ENCODE measurements at regions not wholly inside any gene's neighbourhood (a gene's known extent, or its start where the extent isn't known, plus 50 kb on each side); places are given as distances from the start of the nearest gene placed in this dataset.
"Not testable (repeated sequence)": the region's sequence is repeated elsewhere in the genome, so short reads cannot be mapped to it uniquely, and the experiment has no call there.

- DNase-seq (ENCODE audit: low read depth): no peak
Observed at GRCh38 chr6:155837474-155837873, 381.8 kb upstream of the NOX3 start.

- no peak for DNase-seq (ENCODE audit: low read depth)
Observed at GRCh38 chr6:155832596-155832995, 377.0 kb upstream of the NOX3 start.

- DNase-seq (ENCODE audit: low read depth): no peak
Observed at GRCh38 chr6:155830531-155830930, 374.9 kb upstream of the NOX3 start.

GRCh38 chr6:155829646-155830045 is 374.0 kb upstream of the NOX3 start:
- DNase-seq (ENCODE audit: low read depth): no peak

GRCh38 chr6:155828989-155829388 is 373.4 kb upstream of the NOX3 start:
- DNase-seq (ENCODE audit: low read depth): no peak

GRCh38 chr6:155818698-155819097 is 363.1 kb upstream of the NOX3 start:
- no peak for DNase-seq (ENCODE audit: low read depth)

GRCh38 chr6:155813548-155813947 is 357.9 kb upstream of the NOX3 start:
- no peak for DNase-seq (ENCODE audit: low read depth)

GRCh38 chr6:155807243-155807642 is 351.6 kb upstream of the NOX3 start:
- no peak for DNase-seq (ENCODE audit: low read depth)

GRCh38 chr6:155801046-155801445 is 345.4 kb upstream of the NOX3 start:
- no peak for DNase-seq (ENCODE audit: low read depth)

- DNase-seq (ENCODE audit: low read depth): not testable (repeated sequence)
Observed at GRCh38 chr6:155798876-155799275, 343.2 kb upstream of the NOX3 start.

GRCh38 chr6:155795173-155795796 is 339.6 kb upstream of the NOX3 start:
- no peak for DNase-seq (ENCODE audit: low read depth)

- DNase-seq (ENCODE audit: low read depth): no peak
Observed at GRCh38 chr6:155791891-155792290, 336.3 kb upstream of the NOX3 start.

GRCh38 chr6:155791186-155791585 is 335.5 kb upstream of the NOX3 start:
- DNase-seq (ENCODE audit: low read depth): no peak

- no peak for DNase-seq (ENCODE audit: low read depth)
Observed at GRCh38 chr6:155787168-155787567, 331.5 kb upstream of the NOX3 start.

GRCh38 chr6:155786528-155786927 is 330.9 kb upstream of the NOX3 start:
- no peak for DNase-seq (ENCODE audit: low read depth)

- DNase-seq (ENCODE audit: low read depth): no peak
Observed at GRCh38 chr6:155782739-155783459, 327.3 kb upstream of the NOX3 start.

GRCh38 chr6:155782320-155782731 is 326.7 kb upstream of the NOX3 start:
- DNase-seq (ENCODE audit: low read depth): no peak

GRCh38 chr6:155779456-155779855 is 323.8 kb upstream of the NOX3 start:
- DNase-seq (ENCODE audit: low read depth): no peak

- DNase-seq (ENCODE audit: low read depth): no peak
Observed at GRCh38 chr6:155778336-155778735, 322.7 kb upstream of the NOX3 start.

GRCh38 chr6:155771822-155772221 is 316.2 kb upstream of the NOX3 start:
- DNase-seq (ENCODE audit: low read depth): no peak

GRCh38 chr6:155770856-155771255 is 315.2 kb upstream of the NOX3 start:
- DNase-seq (ENCODE audit: low read depth): no peak

- DNase-seq (ENCODE audit: low read depth): no peak
Observed at GRCh38 chr6:155770313-155770712, 314.7 kb upstream of the NOX3 start.

GRCh38 chr6:155765275-155766194 is 309.9 kb upstream of the NOX3 start:
- no peak for DNase-seq (ENCODE audit: low read depth)

Measured in stimulated activated CD8-positive, alpha-beta memory T cell treated with anti-CD3 and anti-CD28 coated beads, Interleukin-15, amount 100 ng/mL, for 24 hours (primary cell).